CD14-positive monocyte (primary cell): ENCODE measurements at regions not wholly inside any gene's neighbourhood (a gene's known extent, or its start where the extent isn't known, plus 50 kb on each side); places are given as distances from the start of the nearest gene placed in this dataset.

Experiments
- DNase-seq, 3 donors: peaks; one replicate each; pipeline ENCODE4 v3.0.0-alpha.2; 2011 to 2022
- H2AFZ ChIP-seq: 2 replicates; pipeline ENCODE4 v1.6.0; 2012; ENCODE audit warnings: mild to moderate bottlenecking, low read depth, low read length, inconsistent platforms; ENCODE audit not compliant: insufficient read depth, poor library complexity, severe bottlenecking
- H3K27ac ChIP-seq, 2 donors: 1 replicate in 1 of 2; 2 replicates in 1 of 2; pipeline ENCODE4 v1.5.1; 2012 to 2013; ENCODE audit warnings: low read length in 2 of 2, control low read depth in 1 of 2, inconsistent platforms in 1 of 2, low read depth in 1 of 2, mild to moderate bottlenecking in 1 of 2
- H3K27me3 ChIP-seq, 2 donors: one replicate each; pipeline versions ENCODE4 v1.6.0 to v1.6.1; 2011 to 2013; ENCODE audit warnings: low read length in 2 of 2; ENCODE audit not compliant: control insufficient read depth in 2 of 2, insufficient read depth in 2 of 2
- H3K36me3 ChIP-seq, 2 donors: replicated peaks in 1 of 2; 1 replicate in 1 of 2; 2 replicates in 1 of 2; pipeline versions ENCODE4 v1.5.1 to v1.6.1; 2012 to 2013; ENCODE audit warnings: low read length in 2 of 2, control low read depth in 1 of 2, inconsistent platforms in 1 of 2, mild to moderate bottlenecking in 1 of 2; ENCODE audit not compliant: insufficient read depth in 2 of 2, control insufficient read depth in 1 of 2
- H3K4me1 ChIP-seq, 2 donors: 1 replicate in 1 of 2; 2 replicates in 1 of 2; pipeline versions ENCODE4 v1.5.1 to v1.6.1; 2012 to 2013; ENCODE audit warnings: low read length in 2 of 2, control low read depth in 1 of 2, inconsistent platforms in 1 of 2, mild to moderate bottlenecking in 1 of 2, moderate library complexity in 1 of 2; ENCODE audit not compliant: insufficient read depth in 2 of 2, control insufficient read depth in 1 of 2
- H3K4me2 ChIP-seq: replicated peaks from 2 replicates; pipeline ENCODE3; 2012; ENCODE audit warnings: low read length, moderate library complexity, mild to moderate bottlenecking; ENCODE audit not compliant: poor library complexity, severe bottlenecking; ENCODE audit errors: extremely low read depth
- H3K4me3 ChIP-seq, 3 experiments: fragments of 200-600 bp in 1 of 3; sonication (generic) in 1 of 3; replicated peaks in 1 of 3; 1 replicate in 2 of 3; 2 replicates in 1 of 3; pipeline ENCODE4 v1.5.1; 2011 to 2013; ENCODE audit warnings: low read length in 3 of 3, mild to moderate bottlenecking in 3 of 3, control low read depth in 2 of 3, low read depth in 2 of 3, inconsistent platforms in 1 of 3, moderate library complexity in 1 of 3
- H3K79me2 ChIP-seq: 2 replicates; pipeline ENCODE4 v1.6.0; 2012; ENCODE audit warnings: mild to moderate bottlenecking, control low read depth, inconsistent platforms, low read length, moderate library complexity; ENCODE audit not compliant: insufficient read depth
- H3K9ac ChIP-seq: 2 replicates; pipeline ENCODE4 v1.6.0; 2017; ENCODE audit warnings: low read length, mild to moderate bottlenecking; ENCODE audit not compliant: insufficient read depth, poor library complexity, severe bottlenecking
- H3K9me3 ChIP-seq, 2 donors: replicated peaks in 1 of 2; 1 replicate in 1 of 2; 2 replicates in 1 of 2; pipeline versions ENCODE4 v1.5.1 to v1.6.1; 2012 to 2013; ENCODE audit warnings: low read length in 2 of 2, control low read depth in 1 of 2; ENCODE audit not compliant: control insufficient read depth in 1 of 2, insufficient read depth in 1 of 2
- H4K20me1 ChIP-seq: 2 replicates; pipeline ENCODE4 v1.6.0; 2012; ENCODE audit warnings: mild to moderate bottlenecking, low read length, control low read depth, moderate library complexity; ENCODE audit not compliant: insufficient read depth
- H3K27ac Mint-ChIP-seq, 7 donors: one replicate each; pipeline ENCODE4 v1.8.0; 2020; ENCODE audit warnings: mild to moderate bottlenecking in 7 of 7, mixed read lengths in 7 of 7, moderate library complexity in 6 of 7, inconsistent platforms in 2 of 7
- H3K27me3 Mint-ChIP-seq, 3 donors: one replicate each; pipeline ENCODE4 v1.8.0; 2021 to 2022; ENCODE audit warnings: low read depth in 3 of 3, mild to moderate bottlenecking in 3 of 3, mixed read lengths in 3 of 3, moderate library complexity in 3 of 3, inconsistent platforms in 1 of 3
- H3K36me3 Mint-ChIP-seq, 2 donors: one replicate each; pipeline ENCODE4 v1.8.0; 2020; ENCODE audit warnings: mixed read lengths in 2 of 2, inconsistent platforms in 1 of 2, mild to moderate bottlenecking in 1 of 2
- H3K4me1 Mint-ChIP-seq: one replicate; pipeline ENCODE4 v1.8.0; 2020; ENCODE audit warnings: mild to moderate bottlenecking, mixed read lengths
- H3K4me3 Mint-ChIP-seq, 2 donors: one replicate each; pipeline ENCODE4 v1.8.0; 2020; ENCODE audit warnings: mild to moderate bottlenecking in 2 of 2, mixed read lengths in 2 of 2, moderate library complexity in 1 of 2
- H3K9me3 Mint-ChIP-seq, 7 donors: one replicate each; pipeline ENCODE4 v1.8.0; 2020 to 2022; ENCODE audit warnings: mixed read lengths in 7 of 7, mild to moderate bottlenecking in 6 of 7, moderate library complexity in 6 of 7, inconsistent platforms in 2 of 7
- WGBS: methylation state at CpG from one replicate; pipeline ENCODE4 v1.1.5; 2013; ENCODE audit warnings: missing lambda C conversion rate; ENCODE audit not compliant: insufficient coverage; 5-methylcytosine and 5-hydroxymethylcytosine counted together
- intact Hi-C, 2 donors: fragments of 100-400 bp; cut with micrococcal nuclease; formaldehyde crosslinking; loops; one replicate each; pipeline versions ENCODE4 v1.15.0 to v1.15.1; 2023
- TF ChIP-seq, protein P1 (sequence below): fragments of 200-600 bp; IDR thresholded peaks from one replicate; pipeline ENCODE4 v1.8.0; 2022; ENCODE audit warnings: antibody characterized with exemption, mild to moderate bottlenecking

DNA sequence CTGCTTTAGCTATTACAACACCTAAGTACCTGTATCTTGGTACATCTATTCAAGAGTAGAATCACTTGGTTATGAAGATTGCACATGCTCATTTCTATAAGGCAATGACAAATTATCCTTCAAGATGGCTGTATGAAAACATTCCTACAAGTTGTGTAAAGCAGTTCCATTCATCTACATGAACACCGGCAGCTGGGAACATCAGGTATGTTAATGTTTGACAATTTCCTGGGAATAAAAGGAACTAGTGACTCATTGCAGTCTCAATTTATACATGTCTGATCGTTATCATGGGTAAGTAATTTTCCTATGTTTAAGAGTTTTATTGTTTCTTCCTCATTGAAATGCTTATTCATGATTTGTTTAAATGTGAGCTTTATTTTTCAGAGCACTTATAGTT, 203.2 kb upstream of the SEMA3E start:
- Mint-ChIP-seq H3K4me3 (no peak overlapping the region), H3K36me3 (no peaks in the 10 kb centered on the region), H3K27ac (no peak overlapping the region), H3K27me3 (peaks cover 0 to 3% (median 0%) of the 10 kb centered on the region in 3 donors), H3K9me3 (no peaks in the 10 kb centered on the region), H3K4me1 (no peaks in the 10 kb centered on the region)
- no peaks in the 10 kb centered on the region for H3K27me3 ChIP-seq
- H3K9me3 ChIP-seq: no peaks in the 10 kb centered on the region
- no CpG with 5 or more reads among the region's 2 CpGs for WGBS
- no peak overlapping the region for H3K4me2 ChIP-seq
- H3K9ac ChIP-seq: no peak overlapping the region
- no peak overlapping the region for H2AFZ ChIP-seq
- DNase-seq: no peak
- no peak overlapping the region for H3K27ac ChIP-seq
- H4K20me1 ChIP-seq: no peaks in the 10 kb centered on the region
- intact Hi-C loops: no loop called here
- H3K36me3 ChIP-seq: no peaks in the 10 kb centered on the region
- H3K4me1 ChIP-seq: no peaks in the 10 kb centered on the region
- H3K79me2 ChIP-seq: no peaks in the 10 kb centered on the region
- TF ChIP-seq, protein P1, sequence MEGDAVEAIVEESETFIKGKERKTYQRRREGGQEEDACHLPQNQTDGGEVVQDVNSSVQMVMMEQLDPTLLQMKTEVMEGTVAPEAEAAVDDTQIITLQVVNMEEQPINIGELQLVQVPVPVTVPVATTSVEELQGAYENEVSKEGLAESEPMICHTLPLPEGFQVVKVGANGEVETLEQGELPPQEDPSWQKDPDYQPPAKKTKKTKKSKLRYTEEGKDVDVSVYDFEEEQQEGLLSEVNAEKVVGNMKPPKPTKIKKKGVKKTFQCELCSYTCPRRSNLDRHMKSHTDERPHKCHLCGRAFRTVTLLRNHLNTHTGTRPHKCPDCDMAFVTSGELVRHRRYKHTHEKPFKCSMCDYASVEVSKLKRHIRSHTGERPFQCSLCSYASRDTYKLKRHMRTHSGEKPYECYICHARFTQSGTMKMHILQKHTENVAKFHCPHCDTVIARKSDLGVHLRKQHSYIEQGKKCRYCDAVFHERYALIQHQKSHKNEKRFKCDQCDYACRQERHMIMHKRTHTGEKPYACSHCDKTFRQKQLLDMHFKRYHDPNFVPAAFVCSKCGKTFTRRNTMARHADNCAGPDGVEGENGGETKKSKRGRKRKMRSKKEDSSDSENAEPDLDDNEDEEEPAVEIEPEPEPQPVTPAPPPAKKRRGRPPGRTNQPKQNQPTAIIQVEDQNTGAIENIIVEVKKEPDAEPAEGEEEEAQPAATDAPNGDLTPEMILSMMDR: no peak
- no peak overlapping the region for H3K4me3 ChIP-seq

DNA sequence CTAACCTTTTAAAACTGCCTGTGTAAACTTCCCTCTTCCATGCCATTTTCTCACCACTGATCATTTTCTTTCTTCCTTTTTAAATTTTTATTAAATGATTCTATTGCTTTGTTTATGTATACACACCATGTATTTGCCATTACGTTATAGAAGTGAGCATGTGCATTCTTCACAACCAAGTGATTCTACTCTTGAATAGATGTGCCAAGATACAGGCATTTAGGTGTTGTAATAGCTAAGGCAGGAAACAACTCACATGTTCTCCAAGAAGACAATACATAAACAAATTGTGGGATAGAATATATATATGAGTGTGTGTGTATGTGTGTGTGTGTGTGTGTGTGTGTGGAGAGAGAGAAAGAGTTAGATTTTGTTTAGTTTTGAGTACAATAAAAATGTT, 202.6 kb upstream of the SEMA3E start:
- Histone ChIP-seq H3K4me2 (no peak overlapping the region), H3K9me3 (no peaks in the 10 kb centered on the region), H3K4me1 (no peaks in the 10 kb centered on the region), H3K27me3 (no peaks in the 10 kb centered on the region), H4K20me1 (no peaks in the 10 kb centered on the region), H3K79me2 (no peaks in the 10 kb centered on the region), H3K9ac (no peak overlapping the region), H2AFZ (no peak overlapping the region), H3K27ac (no peak overlapping the region), H3K36me3 (no peaks in the 10 kb centered on the region), H3K4me3 (no peak overlapping the region)
- Mint-ChIP-seq H3K36me3 (no peaks in the 10 kb centered on the region), H3K27me3 (peaks cover 0 to 3% (median 0%) of the 10 kb centered on the region in 3 donors), H3K4me1 (no peaks in the 10 kb centered on the region), H3K4me3 (no peak overlapping the region), H3K27ac (no peak overlapping the region), H3K9me3 (no peaks in the 10 kb centered on the region)
- WGBS: no CpG with 5 or more reads among the region's 1 CpG
- intact Hi-C loops: no loop called here
- TF ChIP-seq, protein P1: no peak
- DNase-seq: no peak
